ENCODE measurements at regions not wholly inside any gene's neighbourhood (a gene's known extent, or its start where the extent isn't known, plus 50 kb on each side); places are given as distances from the start of the nearest gene placed in this dataset.

DNA sequence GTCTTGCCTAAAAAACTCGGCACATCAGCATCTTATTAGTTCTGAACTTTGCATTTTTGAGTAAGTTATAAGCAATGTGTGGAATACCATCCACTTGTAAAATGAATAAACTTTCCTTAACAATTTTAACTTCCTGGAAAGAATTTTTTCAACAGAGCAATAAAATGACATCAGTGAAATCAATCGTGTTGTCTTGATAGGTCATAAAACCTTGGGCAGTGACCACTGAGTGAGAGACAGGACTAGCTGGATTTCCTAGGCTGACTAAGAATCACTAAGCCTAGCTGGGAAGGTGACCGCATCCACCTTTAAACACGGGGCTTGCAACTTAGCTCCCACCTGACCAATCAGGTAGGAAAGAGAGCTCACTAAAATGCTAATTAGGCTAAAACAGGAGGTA lies 403.0 kb upstream of the CNKSR2 start:
- TF ChIP-seq, protein P1, sequence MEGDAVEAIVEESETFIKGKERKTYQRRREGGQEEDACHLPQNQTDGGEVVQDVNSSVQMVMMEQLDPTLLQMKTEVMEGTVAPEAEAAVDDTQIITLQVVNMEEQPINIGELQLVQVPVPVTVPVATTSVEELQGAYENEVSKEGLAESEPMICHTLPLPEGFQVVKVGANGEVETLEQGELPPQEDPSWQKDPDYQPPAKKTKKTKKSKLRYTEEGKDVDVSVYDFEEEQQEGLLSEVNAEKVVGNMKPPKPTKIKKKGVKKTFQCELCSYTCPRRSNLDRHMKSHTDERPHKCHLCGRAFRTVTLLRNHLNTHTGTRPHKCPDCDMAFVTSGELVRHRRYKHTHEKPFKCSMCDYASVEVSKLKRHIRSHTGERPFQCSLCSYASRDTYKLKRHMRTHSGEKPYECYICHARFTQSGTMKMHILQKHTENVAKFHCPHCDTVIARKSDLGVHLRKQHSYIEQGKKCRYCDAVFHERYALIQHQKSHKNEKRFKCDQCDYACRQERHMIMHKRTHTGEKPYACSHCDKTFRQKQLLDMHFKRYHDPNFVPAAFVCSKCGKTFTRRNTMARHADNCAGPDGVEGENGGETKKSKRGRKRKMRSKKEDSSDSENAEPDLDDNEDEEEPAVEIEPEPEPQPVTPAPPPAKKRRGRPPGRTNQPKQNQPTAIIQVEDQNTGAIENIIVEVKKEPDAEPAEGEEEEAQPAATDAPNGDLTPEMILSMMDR (IDR thresholded peaks at IDR 0.05; ENCODE audit: poor library complexity): no peak
- no peak for TF ChIP-seq EZH2phosphoT487 (IDR thresholded peaks at IDR 0.05; ENCODE audit: low read depth, severe bottlenecking, unreplicated experiment)

Measured in hepatocyte (in vitro differentiated cells).